A549 (cell line): ENCODE measurements at regions not wholly inside any gene's neighbourhood (a gene's known extent, or its start where the extent isn't known, plus 50 kb on each side); places are given as distances from the start of the nearest gene placed in this dataset.

ENCODE experiments used
- CEBPB ChIP-seq, 2 experiments: fragments of >200 bp in 1 of 2; sonication (Bioruptor Twin) in 1 of 2; formaldehyde crosslinking in 1 of 2; IDR thresholded peaks; 2 replicates each; pipeline ENCODE4 v1.6.1; 2012 to 2016
- EP300 ChIP-seq, 2 experiments: fragments of >200 bp; sonication (Bioruptor Twin); formaldehyde crosslinking; IDR thresholded peaks; 2 replicates in 1 of 2; 3 replicates in 1 of 2; pipeline ENCODE4 v1.6.1; 2016 to 2017
- POLR2A ChIP-seq: IDR thresholded peaks from 2 replicates; pipeline ENCODE4 v1.6.1; 2012; ENCODE audit warnings: mild to moderate bottlenecking, low read length

GRCh38 chr5:108642170-108642906, 105.4 kb upstream of the FER start:
- TF ChIP-seq CEBPB (IDR thresholded peaks at IDR 0.05) (no peak), EP300 (IDR thresholded peaks at IDR 0.05) (no peak), POLR2A (no peak)
